Activated T-helper 1 cell treated with anti-CD3 and anti-CD28 coated beads, Interleukin-12 subunit alpha, Interleukin-12 subunit beta, Interleukin-2, Interleukin-4 antibody, amounts not matched to agents 30 ng/mL and 10 ng/mL and 1 ng/mL, durations not matched to agents 14 hours and 24 hours and 36 hours (primary cell): ENCODE measurements at regions not wholly inside any gene's neighbourhood (a gene's known extent, or its start where the extent isn't known, plus 50 kb on each side); places are given as distances from the start of the nearest gene placed in this dataset.

Source experiments
- DNase-seq: peaks from one replicate; pipeline ENCODE4 v3.0.0; 2021; ENCODE audit warnings: low spot score
- H3K27ac Mint-ChIP-seq: one replicate; pipeline ENCODE4 v1.8.0; 2021; ENCODE audit warnings: mild to moderate bottlenecking, mixed read lengths
- H3K27me3 Mint-ChIP-seq: one replicate; pipeline ENCODE4 v1.8.0; 2022; ENCODE audit warnings: mild to moderate bottlenecking, moderate library complexity, mixed read lengths; ENCODE audit not compliant: insufficient read depth
- H3K36me3 Mint-ChIP-seq: one replicate; pipeline ENCODE4 v1.8.0; 2021; ENCODE audit warnings: low read depth, mixed read lengths
- H3K4me1 Mint-ChIP-seq: one replicate; pipeline ENCODE4 v1.8.0; 2021; ENCODE audit warnings: low read depth, mixed read lengths
- H3K4me3 Mint-ChIP-seq: one replicate; pipeline ENCODE4 v1.8.0; 2021; ENCODE audit warnings: mild to moderate bottlenecking, moderate library complexity, mixed read lengths
- H3K9me3 Mint-ChIP-seq: one replicate; pipeline ENCODE4 v1.8.0; 2021; ENCODE audit warnings: mixed read lengths
- intact Hi-C: fragments of 100-400 bp; cut with micrococcal nuclease; formaldehyde crosslinking; loops from one replicate; pipeline ENCODE4 v1.15.1; 2024

GRCh38 chr13:85659493-85659892 is 139.7 kb downstream of the SLITRK6 start:
- DNase-seq = no peak
- Mint-ChIP-seq H3K4me1 (no peaks in the 10 kb centered on the region), H3K27me3 (no peaks in the 10 kb centered on the region), H3K4me3 (no peak overlapping the region), H3K36me3 (no peaks in the 10 kb centered on the region), H3K9me3 (no peaks in the 10 kb centered on the region), H3K27ac (no peak overlapping the region)
- intact Hi-C loops = no loop called here

DNA sequence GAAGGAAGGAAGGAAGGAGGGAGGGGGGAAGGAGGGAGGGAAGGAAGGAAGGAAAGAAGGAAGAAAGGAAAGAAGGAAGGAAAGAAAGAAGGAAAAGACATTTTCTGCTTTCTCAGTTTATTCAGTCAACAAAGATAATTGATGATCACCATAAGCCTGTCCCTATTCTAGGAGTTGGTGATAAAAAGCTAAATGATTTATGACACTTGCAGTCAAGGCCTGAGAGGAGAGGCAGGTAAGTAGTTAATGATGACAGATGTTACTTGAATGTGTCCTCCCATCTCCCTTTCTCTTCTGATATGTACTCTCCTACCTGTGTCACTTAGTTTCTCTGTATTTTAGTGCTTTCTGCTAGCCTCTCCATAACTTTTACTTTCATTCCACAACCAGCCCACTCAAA is 141.3 kb downstream of the SLITRK6 start:
- H3K4me3 Mint-ChIP-seq = no peak overlapping the region
- intact Hi-C loops = no loop called here
- H3K9me3 Mint-ChIP-seq = no peaks in the 10 kb centered on the region
- no peaks in the 10 kb centered on the region for H3K4me1 Mint-ChIP-seq
- no peak for DNase-seq
- H3K27me3 Mint-ChIP-seq = no peaks in the 10 kb centered on the region
- no peak overlapping the region for H3K27ac Mint-ChIP-seq
- H3K36me3 Mint-ChIP-seq = no peaks in the 10 kb centered on the region

DNA sequence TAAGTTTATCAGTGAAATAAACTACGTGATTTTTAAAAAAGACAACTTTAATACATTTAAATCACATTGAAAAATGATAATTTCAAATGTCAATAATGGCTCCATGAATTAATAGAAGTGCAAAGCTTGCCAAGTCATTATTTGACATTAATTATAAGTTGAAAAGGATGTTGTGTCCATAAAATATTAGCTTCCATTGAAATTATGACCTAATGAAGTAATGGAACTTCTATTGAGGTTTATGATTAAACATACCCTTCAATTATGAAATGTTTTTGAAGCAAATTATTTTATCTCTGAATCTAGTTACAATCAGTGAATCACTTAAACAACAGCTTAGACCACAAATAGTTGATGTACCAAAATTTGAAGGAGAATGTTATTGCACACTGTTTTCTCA is 144.2 kb downstream of the SLITRK6 start:
- no peaks in the 10 kb centered on the region for H3K36me3 Mint-ChIP-seq
- no peak overlapping the region for H3K27ac Mint-ChIP-seq
- no peak overlapping the region for H3K4me3 Mint-ChIP-seq
- DNase-seq = no peak
- intact Hi-C loops = no loop called here
- no peaks in the 10 kb centered on the region for H3K4me1 Mint-ChIP-seq
- H3K27me3 Mint-ChIP-seq = no peaks in the 10 kb centered on the region
- no peaks in the 10 kb centered on the region for H3K9me3 Mint-ChIP-seq

GRCh38 chr13:85654227-85654626 is 145.0 kb downstream of the SLITRK6 start:
- Mint-ChIP-seq H3K27me3 (no peaks in the 10 kb centered on the region), H3K4me3 (no peak overlapping the region), H3K27ac (no peak overlapping the region), H3K36me3 (no peaks in the 10 kb centered on the region), H3K4me1 (no peaks in the 10 kb centered on the region), H3K9me3 (no peaks in the 10 kb centered on the region)
- intact Hi-C loops = no loop called here
- DNase-seq = no peak

GRCh38 chr13:85653681-85654080 is 145.5 kb downstream of the SLITRK6 start:
- intact Hi-C loops = no loop called here
- Mint-ChIP-seq H3K4me3 (no peak overlapping the region), H3K36me3 (no peaks in the 10 kb centered on the region), H3K27me3 (no peaks in the 10 kb centered on the region), H3K9me3 (no peaks in the 10 kb centered on the region), H3K27ac (no peak overlapping the region), H3K4me1 (no peaks in the 10 kb centered on the region)
- no peak for DNase-seq

- H3K9me3 Mint-ChIP-seq = no peaks in the 10 kb centered on the region
- intact Hi-C loops = no loop called here
- no peak overlapping the region for H3K27ac Mint-ChIP-seq
- H3K27me3 Mint-ChIP-seq = no peaks in the 10 kb centered on the region
- DNase-seq = no peak
- H3K36me3 Mint-ChIP-seq = no peaks in the 10 kb centered on the region
- no peak overlapping the region for H3K4me3 Mint-ChIP-seq
- no peaks in the 10 kb centered on the region for H3K4me1 Mint-ChIP-seq
Observed at GRCh38 chr13:85652491-85652890, 146.7 kb downstream of the SLITRK6 start.

- intact Hi-C loops = no loop called here
- Mint-ChIP-seq H3K36me3 (no peaks in the 10 kb centered on the region), H3K27me3 (no peaks in the 10 kb centered on the region), H3K9me3 (no peaks in the 10 kb centered on the region), H3K4me3 (no peak overlapping the region), H3K4me1 (no peaks in the 10 kb centered on the region), H3K27ac (no peak overlapping the region)
- no peak for DNase-seq
Observed at GRCh38 chr13:85651440-85651839, 147.8 kb downstream of the SLITRK6 start.

DNA sequence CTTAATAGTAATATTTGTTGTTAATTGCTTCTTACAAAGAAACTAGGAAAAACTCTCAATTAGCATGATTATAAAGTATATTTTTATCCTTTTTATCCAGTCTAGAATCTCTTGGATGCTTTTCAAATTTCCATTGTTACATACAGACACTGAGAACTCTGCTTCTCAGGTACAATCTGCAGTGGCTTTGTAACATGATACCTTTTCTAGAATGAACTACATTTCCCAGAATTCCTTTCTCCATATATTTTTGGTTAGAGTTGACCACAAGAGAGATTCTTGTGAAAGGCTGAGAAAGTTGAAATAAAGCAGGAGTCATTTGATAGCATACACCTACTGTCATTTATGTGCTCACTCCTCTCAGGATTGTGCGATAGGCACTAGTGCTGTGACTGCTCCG is 148.6 kb downstream of the SLITRK6 start:
- Mint-ChIP-seq H3K27ac (no peak overlapping the region), H3K9me3 (no peaks in the 10 kb centered on the region), H3K27me3 (no peaks in the 10 kb centered on the region), H3K4me1 (no peaks in the 10 kb centered on the region), H3K36me3 (no peaks in the 10 kb centered on the region), H3K4me3 (no peak overlapping the region)
- DNase-seq = no peak
- intact Hi-C loops = no loop called here

GRCh38 chr13:85640727-85641126 is 158.5 kb downstream of the SLITRK6 start:
- Mint-ChIP-seq H3K4me3 (no peak overlapping the region), H3K36me3 (no peaks in the 10 kb centered on the region), H3K4me1 (no peaks in the 10 kb centered on the region), H3K27ac (no peak overlapping the region), H3K9me3 (no peaks in the 10 kb centered on the region), H3K27me3 (no peaks in the 10 kb centered on the region)
- no peak for DNase-seq
- intact Hi-C loops = no loop called here

GRCh38 chr13:85638815-85639393 is 160.3 kb downstream of the SLITRK6 start:
- no peaks in the 10 kb centered on the region for H3K4me1 Mint-ChIP-seq

GRCh38 chr13:85638265-85638664 is 161.0 kb downstream of the SLITRK6 start:
- H3K27ac Mint-ChIP-seq = no peak overlapping the region
- intact Hi-C loops = no loop called here
- H3K4me3 Mint-ChIP-seq = no peak overlapping the region
- H3K27me3 Mint-ChIP-seq = no peaks in the 10 kb centered on the region
- H3K36me3 Mint-ChIP-seq = no peaks in the 10 kb centered on the region
- H3K4me1 Mint-ChIP-seq = no peaks in the 10 kb centered on the region
- no peaks in the 10 kb centered on the region for H3K9me3 Mint-ChIP-seq
- no peak for DNase-seq

More at GRCh38 chr13:85638815-85639393, 160.3 kb downstream of the SLITRK6 start:
- Mint-ChIP-seq H3K27ac (no peak overlapping the region), H3K4me3 (no peak overlapping the region), H3K9me3 (no peaks in the 10 kb centered on the region), H3K27me3 (no peaks in the 10 kb centered on the region), H3K36me3 (no peaks in the 10 kb centered on the region)
- intact Hi-C loops = no loop called here
- DNase-seq = no peak

DNA sequence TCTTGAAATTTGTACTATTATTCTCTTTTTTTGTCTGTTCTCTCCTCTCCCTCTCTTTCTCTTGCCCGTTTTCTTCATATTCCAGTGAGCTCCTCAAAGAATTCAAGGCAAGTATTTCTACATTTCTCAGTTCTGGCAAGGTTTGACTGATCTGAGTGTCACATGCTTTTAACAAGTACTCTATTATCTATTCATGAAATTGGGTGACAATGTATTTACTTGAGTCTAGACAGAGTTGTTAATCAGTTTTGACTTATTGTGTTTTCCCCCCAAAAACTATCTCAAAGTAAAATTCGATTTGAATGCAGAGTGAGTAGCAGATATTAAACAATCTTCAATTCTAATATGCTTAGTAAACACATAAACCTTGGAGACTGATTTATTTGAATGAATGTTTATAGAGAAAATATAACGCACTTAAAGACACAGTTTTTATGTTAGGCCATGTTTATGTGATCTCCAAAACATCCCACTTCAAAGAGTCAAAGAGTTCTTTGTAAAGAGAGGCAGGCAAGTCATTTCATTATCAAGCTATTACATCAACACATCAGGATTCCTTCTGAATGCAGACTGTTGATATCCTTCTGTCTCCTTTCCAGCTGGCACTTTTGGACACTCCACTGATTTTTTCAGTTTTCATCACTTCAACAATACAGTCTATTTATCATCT is 166.6 kb downstream of the SLITRK6 start:
- no peaks in the 10 kb centered on the region for H3K27me3 Mint-ChIP-seq
- intact Hi-C loops = no loop called here
- H3K9me3 Mint-ChIP-seq = no peaks in the 10 kb centered on the region

DNA sequence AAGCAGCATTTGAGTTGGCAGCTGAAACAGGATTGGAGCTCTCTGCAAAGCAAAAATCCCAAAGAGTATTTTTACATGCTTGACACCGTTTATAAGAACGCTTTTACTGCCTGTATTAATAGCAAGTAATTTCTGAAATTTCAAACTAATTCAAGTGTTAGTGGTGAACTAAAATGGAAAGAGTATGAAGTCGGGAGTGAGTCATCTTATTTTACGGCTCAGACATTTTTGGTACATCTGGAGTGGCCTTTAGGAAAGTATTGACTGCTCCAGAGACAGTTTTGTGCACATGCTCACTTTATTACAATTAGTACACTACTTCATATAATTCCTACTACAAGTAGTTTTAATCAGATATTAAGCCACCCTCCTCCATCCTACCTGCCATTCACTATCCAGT is 167.4 kb downstream of the SLITRK6 start:
- H3K27ac Mint-ChIP-seq = no peak overlapping the region
- no peak for DNase-seq
- H3K4me3 Mint-ChIP-seq = no peak overlapping the region

More for the DNA sequence above, 166.6 kb downstream of the SLITRK6 start:
- Mint-ChIP-seq H3K4me3 (no peak overlapping the region), H3K4me1 (no peaks in the 10 kb centered on the region), H3K36me3 (no peaks in the 10 kb centered on the region), H3K27ac (no peak overlapping the region)
- no peak for DNase-seq

GRCh38 chr13:85626603-85627002 is 172.6 kb downstream of the SLITRK6 start:
- H3K4me3 Mint-ChIP-seq = no peak overlapping the region
- H3K27me3 Mint-ChIP-seq = no peaks in the 10 kb centered on the region
- intact Hi-C loops = no loop called here
- no peaks in the 10 kb centered on the region for H3K4me1 Mint-ChIP-seq
- no peaks in the 10 kb centered on the region for H3K36me3 Mint-ChIP-seq
- no peak overlapping the region for H3K27ac Mint-ChIP-seq
- DNase-seq = no peak
- no peaks in the 10 kb centered on the region for H3K9me3 Mint-ChIP-seq

More for the DNA sequence above, 167.4 kb downstream of the SLITRK6 start:
- no peaks in the 10 kb centered on the region for H3K36me3 Mint-ChIP-seq
- intact Hi-C loops = no loop called here
- no peaks in the 10 kb centered on the region for H3K27me3 Mint-ChIP-seq
- H3K9me3 Mint-ChIP-seq = no peaks in the 10 kb centered on the region
- no peaks in the 10 kb centered on the region for H3K4me1 Mint-ChIP-seq
